Stimulated activated CD4-positive, alpha-beta T cell treated with anti-CD3 and anti-CD28 coated beads, Interleukin-12 subunit alpha, Interleukin-12 subunit beta, amount 100 ng/mL, for 48 hours (primary cell): ENCODE measurements at regions not wholly inside any gene's neighbourhood (a gene's known extent, or its start where the extent isn't known, plus 50 kb on each side); places are given as distances from the start of the nearest gene placed in this dataset.

ENCODE experiments used
- DNase-seq, 3 donors: peaks; one replicate each; pipeline ENCODE4 v3.0.0-alpha.2; 2020; ENCODE audit warnings: low read depth in 2 of 3, low spot score in 1 of 3

DNA sequence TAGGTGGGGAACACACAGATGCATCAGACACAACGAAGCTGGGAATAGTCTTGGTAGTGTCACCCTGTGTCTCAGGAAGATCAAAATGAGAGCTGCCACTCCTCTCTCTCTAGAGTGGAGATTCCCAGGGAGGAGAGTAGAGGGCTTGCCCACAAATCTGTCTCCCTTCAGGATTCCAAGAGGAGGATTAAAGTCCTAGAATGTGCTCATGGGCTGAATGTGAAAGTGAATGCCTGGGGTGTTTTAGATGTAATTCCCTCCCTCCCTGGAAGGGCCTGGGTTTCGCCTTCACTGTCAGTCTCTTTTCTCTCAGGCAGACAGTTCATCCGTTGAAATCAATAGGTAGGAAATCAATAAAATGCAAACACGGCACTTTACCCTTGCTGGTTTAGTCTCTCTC, 282.6 kb upstream of the PPARGC1A start:
- no peak for DNase-seq

DNA sequence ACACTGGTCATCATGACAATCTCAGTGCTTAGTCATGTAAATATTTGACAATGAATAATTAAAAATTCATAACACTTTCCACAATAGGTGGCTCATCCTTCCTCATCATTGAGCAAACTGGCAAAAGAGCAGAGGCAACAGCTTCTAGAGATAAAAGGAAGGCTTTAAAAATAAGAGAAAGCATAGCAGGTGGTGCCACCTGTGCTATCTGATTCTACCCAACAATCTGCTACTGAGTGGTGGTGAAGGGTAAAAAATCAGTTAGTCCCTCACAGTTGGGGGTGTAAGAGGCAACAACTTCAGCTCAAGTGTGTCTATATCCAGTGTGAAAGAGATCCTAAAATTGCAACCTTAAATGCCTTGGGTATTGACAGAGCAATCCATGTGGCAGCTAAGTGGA, 280.1 kb upstream of the PPARGC1A start:
- no peak for DNase-seq

DNA sequence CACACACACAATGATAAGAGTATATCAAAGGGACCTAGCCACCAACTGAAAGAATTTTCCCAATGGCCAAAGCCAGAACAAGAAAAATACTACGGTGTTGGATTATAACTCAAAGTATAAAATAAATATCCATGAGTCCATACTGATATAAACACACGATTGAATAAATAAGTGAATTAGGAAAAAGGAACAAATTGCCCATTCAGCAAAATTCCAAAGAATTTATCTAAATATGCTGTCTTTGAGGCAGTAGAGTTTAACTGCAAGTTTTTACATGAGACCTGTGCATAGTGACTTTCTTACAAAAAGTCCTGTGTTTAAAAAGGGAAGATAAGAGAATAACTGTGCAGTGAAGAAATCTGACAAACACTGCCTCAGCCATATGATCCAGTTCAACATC, 278.8 kb upstream of the PPARGC1A start:
- no peak for DNase-seq

DNA sequence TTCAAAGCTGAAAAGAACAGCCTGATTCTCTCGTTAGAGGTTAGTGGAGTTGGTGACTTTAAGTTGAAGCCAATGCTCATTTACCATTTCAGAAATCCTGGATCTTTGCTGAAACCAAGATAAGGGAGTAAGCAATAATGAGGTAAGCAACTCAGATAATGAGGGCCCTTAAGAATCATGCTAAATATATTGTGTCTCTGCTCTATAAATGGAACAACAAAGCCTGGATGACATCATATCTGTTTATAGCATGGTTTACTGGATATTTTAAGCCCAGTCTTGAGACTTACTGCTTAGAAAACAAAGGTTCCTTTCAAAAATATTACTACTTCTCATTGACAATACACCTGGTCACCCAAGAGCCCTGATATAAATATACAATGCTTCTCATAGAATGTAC, 276.7 kb upstream of the PPARGC1A start:
- no peak for DNase-seq

DNA sequence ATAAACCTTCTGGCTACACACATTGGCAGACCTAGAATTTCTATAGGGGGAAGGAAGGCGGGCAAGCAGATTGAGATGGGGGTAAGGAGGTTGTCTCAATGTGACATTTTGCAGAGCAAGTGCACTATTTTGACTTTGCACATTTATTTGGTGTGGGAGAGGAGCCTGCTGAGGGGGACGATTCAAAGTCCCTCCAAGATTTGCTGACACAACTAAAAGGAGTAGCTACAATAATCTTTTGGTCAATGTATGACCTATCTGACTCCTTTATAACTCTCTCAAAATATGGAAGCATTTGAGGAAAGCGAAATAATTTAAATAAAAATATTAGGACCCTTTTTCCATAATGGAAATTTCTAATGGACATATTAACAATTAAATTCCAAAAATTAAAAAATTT, 274.9 kb upstream of the PPARGC1A start:
- no peak for DNase-seq

DNA sequence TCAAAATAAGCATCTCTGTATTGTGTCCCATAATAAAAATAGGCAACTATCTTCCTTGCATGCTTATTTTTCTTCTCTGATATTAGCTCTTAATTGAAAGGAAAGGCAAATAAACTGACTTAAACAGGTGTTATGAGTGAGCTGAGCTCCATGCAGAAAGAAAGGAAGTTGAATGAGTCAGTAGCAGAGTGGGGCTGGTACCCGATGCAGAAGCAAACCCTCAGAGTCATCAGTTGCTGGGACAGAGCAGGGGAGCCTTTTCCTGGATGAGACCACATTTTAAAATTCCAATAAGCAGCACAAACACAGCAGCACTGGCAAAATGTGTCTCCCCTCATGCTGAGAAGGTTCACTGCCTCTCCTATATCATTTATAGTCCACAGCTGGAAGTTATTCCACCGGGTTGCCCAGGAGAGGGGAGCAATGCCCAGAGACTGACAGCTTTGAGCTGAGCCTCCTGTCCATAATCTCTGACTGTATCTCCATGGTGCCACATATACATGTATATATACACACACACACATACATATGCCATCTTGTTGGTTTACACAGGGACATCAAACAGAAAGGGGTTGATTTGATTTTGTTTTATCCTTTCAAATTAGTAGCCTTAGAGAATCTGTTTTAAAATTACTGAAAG, 274.3 kb upstream of the PPARGC1A start:
- no peak for DNase-seq

DNA sequence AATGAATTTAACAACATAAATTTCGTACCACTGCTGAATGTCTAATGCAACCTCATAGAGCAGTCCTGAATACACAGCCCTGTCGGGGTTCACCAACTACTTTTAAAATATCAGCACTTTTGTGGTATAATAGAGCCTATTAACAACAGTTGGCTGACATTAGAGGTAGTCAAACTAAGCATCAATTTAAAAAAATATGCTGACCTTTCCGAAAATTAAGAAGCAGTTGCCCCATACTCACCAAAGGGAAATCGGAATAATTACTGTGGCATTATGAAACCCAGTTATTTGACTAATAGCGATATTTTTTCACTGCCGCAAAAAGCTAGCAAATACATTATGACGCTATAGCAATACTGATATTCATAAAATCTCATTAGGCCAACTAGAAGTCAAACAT, 273.5 kb upstream of the PPARGC1A start:
- no peak for DNase-seq

DNA sequence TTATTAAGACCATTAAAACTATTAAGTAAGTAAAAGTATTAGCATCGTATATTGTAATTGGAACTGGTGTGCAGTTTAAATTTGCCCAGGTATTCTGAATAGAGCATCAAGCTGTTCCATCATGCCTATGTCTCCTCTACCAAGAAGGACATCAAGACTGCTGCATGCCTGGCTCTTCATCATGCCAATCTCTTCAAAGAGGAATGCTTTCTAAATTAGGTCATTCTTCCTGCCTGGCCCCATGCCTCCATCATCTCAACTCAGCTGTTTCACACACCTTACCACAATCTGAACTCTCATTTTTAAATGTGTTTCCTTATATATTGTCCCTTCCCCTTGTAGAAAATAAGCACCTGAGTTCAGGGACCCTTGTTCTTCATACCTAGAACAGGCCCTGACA, 270.5 kb upstream of the PPARGC1A start:
- DNase-seq, result no peak

DNA sequence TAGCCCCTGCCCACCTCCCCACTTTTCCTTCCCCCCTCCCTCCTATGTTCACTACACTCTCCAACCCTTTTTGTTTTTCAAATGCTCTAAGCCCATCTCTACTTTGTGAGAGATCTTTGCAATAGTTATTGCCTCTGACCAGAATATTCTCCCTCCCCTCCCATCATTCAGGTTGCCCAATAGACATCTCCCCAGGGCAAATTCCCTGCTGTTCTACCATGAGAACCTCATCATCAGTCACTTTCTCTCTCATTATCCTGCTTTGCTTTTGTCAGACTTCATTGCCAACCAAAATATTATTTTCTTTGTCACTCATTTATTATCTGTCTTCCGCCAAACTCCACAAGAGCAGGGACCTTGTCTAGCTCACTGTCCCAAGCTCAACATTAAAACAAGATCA, 268.2 kb upstream of the PPARGC1A start:
- no peak for DNase-seq

DNA sequence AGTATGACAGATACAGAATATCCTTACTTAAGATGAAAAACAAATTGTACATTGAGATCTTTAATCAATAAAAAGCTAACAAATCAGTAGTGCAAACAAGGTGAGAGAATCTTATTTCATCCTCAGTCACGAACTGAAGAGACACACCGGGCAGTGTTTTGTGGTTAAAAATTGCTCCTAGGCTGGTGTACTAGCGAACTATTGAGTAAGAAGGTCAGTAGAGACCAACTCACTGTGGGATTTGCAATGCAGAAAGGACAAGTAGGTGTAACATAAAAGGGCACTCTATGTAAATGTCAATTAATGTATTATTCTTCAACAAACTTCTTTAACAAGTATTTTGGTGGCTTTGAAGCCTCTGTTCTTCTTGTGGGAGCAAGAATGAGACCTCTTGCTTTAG, 260.2 kb upstream of the PPARGC1A start:
- DNase-seq, result no peak

DNA sequence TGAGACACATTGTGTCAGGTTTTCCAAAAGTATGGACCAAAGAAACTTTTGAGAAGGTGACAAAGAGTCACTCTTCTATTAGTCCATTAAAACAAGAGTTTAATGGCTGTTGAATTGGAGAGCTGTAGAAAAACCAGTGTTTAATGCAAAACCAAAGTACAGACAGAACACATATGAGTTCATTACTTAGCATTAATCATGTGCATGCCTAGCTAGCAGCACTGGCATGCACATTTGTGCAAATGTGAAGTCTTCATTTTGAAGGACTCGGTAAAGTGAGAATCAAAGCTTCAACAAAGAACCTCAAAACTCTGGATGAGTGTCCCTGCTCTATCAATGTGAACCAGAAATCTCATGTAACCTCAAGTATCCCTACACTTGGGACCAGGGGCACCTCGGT, 256.3 kb upstream of the PPARGC1A start:
- no peak for DNase-seq

DNA sequence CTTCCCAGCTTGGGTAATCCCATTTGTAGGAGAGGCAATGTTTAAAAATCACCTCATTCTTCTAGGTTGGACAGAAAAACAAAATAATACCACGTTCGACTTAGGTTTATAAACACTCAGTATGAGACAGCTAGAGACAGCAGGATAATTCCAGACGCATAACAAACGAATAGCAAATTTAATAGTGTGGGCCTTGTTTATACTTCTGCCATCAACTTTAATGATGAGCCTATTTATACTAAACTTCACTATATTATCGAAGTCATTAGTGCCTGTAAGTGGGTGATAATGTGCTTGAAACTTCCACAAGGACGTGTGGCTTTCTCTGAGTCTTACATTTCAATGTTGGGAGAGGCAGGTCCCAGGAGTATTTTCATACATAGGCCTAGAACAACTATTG, 255.7 kb upstream of the PPARGC1A start:
- DNase-seq, result no peak

DNA sequence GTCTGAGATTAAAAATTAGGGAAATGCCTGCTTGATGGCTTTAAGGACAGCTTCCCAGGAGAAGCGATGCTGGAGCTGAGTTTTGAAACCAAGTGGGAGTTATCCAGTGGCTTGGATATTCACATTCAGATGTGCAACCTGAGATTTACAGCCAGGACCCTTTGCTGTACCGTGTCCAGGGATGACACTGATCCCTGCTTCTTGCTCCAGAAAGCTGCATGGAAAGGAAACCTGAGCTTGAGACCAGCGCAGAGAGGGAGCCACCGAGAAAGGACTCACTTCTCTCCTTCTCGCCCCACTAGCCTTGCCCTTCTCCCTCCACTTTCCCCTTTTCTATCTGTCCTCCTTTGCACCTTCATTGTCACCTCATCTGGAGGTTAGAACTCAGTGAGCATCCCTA, 254.5 kb upstream of the PPARGC1A start:
- no peak for DNase-seq

DNA sequence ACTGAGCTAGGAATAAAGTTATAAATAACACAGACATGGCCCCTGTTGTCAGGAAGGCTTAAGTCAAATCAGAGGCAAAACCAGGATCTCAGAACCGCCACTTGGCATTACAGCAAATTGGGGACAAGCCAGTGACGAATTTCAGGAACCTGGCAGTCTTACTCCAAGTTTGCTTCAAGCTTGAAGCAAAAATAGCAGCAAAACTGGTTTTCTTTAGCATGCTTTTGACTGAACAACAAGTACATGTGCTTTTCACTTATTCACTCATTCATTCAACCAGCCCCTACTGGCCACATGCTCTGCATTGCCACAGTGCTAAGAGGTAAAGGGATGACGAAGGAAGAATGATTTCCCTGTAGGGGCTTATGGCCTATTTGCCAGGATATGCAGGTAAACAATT, 253.9 kb upstream of the PPARGC1A start:
- DNase-seq, result no peak

DNA sequence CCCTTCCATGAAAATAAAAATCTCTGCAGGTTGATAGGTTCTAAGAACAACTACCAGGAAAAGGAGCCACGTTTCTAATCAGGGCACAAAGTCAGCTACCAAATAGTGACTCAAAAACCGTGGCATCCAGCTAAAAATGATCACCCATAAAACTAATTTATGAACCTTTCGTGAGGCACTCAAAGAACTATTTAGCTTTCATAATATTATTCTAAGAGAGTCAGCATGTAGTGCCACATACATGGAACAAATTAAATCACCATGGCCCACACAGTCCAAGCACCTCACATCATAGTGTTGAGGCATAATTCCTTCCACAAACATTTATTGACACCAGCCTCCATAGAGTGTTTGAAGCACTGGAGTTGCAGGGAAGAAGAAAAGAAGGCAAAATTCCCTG, 252.0 kb upstream of the PPARGC1A start:
- DNase-seq, result no peak

DNA sequence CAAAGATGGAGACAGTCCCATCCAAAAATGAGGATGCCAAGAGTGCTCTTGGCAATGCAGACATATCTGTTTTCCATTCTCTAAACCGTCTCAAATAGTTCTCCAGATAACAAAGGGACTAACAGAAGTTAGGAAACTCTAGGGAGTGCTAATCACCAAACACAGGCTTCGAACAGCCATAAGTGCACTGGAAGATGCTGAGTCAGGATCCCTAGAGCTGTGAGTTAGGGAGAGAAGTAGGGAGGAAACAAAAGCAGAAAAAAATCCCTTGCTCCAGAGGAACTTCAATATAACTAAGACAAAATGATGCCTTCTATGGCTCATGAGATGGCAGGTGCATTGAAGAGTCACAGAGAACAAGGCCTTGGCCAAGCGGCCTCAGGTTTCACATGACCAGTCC, 251.0 kb upstream of the PPARGC1A start:
- no peak for DNase-seq

DNA sequence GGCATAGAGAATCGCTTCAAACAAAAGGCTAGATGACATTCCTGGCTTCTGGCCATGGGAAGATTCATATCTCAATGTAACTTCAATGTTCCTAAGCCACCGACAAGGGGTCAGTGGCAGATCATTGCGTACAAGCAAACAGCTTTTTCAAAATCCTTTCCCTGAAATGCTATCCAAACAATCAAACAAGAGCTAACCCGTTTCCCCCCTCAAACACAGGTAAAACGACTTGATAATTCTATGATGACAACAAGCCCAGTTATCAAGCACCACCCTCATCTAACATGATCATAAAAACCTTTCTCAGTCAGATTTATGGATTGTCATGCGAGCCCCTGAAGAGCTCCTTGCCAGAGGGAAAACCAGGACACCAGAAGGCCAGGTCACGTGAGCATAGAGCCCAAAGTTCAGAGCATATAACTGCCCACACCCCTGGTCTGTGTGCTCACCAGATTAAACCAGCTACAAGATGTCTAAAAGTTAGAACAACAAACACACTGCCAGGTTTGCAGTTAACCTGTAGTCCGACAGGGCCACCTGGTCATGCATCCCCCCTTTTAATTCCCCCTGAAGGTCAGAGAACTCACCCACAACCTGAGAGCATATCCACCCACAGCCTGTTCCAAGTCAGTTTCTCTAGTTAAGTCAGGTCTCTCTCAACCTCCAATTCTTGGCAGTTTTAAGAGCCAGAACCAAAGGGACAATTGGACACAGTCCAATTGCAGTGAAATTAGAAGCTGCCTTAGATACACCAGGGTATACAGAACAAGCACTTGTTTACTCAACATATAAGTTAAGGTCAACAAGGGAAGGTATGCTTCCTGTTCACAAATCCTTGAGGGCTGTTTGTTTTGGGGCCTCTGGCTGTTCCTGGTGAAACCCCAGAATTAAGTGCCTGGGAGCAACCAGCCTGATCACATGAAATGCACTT, 248.1 kb upstream of the PPARGC1A start:
- DNase-seq, result no peak

DNA sequence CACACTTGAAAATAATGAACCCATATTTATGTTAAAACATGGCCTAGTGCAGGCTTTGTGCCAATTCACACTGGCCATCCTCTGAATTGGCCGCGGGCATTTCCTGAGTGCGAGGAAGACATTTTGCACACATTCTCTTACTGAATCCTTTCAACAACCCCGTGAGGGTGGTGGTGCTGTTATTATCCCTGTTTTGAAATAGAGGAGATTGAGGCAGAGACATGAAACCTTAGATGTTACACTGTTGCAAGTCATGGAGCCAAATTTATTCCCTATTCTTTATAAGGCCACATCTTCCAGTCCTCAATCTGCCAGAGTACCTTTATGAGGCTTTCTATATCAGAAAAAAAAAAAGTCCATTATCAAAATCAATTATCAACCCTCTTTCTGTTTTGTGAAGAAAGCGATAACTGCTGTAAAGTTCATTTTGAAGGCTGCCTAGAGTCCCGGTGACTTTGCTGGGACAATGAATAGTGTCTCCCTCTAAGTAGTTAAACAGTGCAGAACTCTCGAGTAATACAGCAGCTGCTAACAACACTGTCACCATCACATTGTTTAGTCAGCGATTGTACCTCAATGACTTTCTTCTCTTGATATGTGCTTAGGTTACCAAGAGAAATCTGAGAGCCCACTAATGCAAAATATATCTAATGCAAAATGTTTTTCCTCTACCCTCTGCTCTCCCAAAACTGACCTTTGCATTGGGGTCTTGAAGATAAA, 242.3 kb upstream of the PPARGC1A start:
- no peak for DNase-seq

DNA sequence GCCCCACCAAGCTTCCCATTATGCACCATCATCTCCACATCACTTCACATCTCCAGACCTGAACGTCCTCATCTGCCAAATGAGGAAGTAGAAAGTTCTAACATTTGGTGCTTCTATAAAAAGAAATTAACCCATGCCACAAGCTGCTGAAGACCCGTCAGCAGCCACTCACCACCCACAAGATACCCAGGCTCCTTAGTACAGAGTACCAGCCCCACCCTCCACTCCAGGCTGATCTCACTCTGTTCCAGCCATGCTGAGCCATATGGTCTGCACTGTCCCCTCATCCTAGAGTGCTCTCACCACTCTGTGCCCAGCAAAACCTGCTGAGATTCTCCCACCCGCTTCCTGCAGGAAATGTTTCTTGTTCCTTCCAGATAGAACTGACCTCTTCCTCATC, 240.8 kb upstream of the PPARGC1A start:
- no peak for DNase-seq

DNA sequence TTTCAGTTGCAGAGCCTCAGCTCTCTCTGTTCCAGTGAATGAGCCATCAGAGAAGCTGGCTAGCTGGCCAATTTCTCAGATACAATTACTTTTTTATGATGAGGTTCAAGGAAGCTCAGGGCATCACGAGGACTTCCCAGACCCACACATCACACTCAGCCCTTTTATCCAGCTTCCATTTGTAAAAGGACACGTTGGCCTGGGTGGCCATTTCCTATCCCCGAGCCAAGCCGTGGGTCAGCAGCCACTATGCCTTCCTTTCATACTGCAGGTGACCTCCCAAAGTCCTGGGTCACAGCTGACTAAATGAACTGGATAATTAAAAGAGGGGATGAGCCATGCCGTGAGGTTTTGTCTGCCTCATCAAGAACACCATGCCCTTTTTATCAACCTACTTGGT, 236.9 kb upstream of the PPARGC1A start:
- DNase-seq, result no peak

DNA sequence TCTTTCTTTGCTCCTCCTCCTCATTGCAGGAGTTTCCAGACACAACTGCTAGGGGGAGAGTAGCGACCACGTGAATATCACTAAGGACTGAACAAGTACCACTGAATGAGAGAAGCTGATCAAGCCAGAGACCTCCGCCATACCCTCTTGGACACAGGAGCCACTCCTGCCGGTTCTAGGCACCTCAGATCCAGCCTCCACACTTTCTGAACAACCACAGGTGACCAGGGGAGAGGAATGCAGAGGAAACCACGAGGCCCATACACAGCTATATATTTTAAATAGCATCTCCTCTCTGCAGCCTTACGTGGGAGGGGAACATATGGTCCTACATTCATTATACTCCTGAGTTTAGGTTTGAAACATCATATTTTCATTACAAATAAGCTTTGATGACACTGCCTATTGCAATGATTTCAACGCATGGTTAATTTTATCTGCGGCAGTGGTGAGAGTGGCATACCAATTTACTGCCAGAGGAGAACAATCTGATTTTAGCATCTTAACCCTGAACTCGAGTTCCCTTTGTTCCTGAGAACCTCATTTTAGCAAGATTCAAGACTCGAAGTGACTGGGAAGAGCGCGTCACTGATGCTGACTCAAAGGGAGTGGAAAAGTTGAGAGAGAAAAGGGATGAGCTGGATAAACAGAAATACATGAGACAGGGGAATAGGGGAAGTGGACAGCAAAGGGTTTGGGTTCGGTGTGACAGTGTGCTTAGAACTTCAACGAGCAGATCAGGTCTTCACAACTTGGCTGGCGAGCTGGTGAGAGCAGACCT, 231.7 kb upstream of the PPARGC1A start:
- DNase-seq, result no peak
